ENCODE measurements at regions not wholly inside any gene's neighbourhood (a gene's known extent, or its start where the extent isn't known, plus 50 kb on each side); places are given as distances from the start of the nearest gene placed in this dataset.

DNA sequence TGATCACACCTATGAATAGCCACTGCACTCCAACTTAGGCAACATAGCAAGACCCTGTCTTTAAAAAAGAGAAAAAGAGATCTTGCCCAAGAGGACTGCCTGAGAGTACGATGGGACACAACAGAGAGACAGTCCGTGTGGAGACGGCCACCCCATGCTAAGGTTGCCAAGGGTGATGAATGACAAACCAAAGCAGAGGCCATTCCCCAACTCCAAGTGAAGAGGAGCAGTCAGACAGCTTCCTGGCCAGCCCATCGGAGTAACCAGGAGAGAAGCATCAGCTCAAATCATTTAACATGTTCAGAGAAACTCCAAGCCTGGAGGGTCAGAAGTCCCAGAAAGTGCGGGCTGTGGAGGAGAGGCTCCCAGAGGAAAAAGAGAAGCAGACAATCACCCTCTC is 63.9 kb upstream of the SUB1 start:
- TF ChIP-seq, protein P1, sequence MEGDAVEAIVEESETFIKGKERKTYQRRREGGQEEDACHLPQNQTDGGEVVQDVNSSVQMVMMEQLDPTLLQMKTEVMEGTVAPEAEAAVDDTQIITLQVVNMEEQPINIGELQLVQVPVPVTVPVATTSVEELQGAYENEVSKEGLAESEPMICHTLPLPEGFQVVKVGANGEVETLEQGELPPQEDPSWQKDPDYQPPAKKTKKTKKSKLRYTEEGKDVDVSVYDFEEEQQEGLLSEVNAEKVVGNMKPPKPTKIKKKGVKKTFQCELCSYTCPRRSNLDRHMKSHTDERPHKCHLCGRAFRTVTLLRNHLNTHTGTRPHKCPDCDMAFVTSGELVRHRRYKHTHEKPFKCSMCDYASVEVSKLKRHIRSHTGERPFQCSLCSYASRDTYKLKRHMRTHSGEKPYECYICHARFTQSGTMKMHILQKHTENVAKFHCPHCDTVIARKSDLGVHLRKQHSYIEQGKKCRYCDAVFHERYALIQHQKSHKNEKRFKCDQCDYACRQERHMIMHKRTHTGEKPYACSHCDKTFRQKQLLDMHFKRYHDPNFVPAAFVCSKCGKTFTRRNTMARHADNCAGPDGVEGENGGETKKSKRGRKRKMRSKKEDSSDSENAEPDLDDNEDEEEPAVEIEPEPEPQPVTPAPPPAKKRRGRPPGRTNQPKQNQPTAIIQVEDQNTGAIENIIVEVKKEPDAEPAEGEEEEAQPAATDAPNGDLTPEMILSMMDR (IDR thresholded peaks at IDR 0.05) = no peak
- Histone ChIP-seq H3K4me3 (no peak overlapping the region), H3K36me3 (no peaks in the 10 kb centered on the region), H3K4me1 (no peaks in the 10 kb centered on the region), H3K9me3 (no peaks in the 10 kb centered on the region), H3K27ac (no peak overlapping the region), H3K27me3 (no peaks in the 10 kb centered on the region)
- no peak for DNase-seq (ENCODE audit: low spot score in 2 of 2)
- intact Hi-C loops (cut with DNase I) = no loop called here

DNA sequence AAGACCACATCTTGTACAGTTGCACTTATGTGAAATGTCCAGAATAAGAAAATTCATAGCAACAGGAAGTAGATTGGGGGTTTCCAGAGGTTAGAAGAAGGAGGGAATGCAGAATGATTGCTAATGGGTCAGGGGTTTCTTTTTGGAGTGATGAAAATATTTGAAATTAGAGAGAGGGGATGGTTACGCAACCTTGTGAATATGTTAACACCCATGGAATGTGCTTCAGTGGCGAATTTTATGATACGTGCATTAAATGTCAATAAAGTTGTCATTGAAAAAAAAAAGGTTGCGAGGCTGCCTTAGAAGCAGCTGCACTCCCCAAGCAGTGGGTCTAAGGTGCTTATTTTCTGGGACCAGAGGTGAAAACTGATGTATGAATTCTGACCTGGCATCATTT is 64.4 kb upstream of the SUB1 start:
- intact Hi-C loops (cut with DNase I) = no loop called here
- H3K36me3 ChIP-seq = no peaks in the 10 kb centered on the region
- no peaks in the 10 kb centered on the region for H3K4me1 ChIP-seq
- TF ChIP-seq, protein P1 (IDR thresholded peaks at IDR 0.05) = no peak
- no peaks in the 10 kb centered on the region for H3K9me3 ChIP-seq
- H3K27ac ChIP-seq = no peak overlapping the region
- no peak overlapping the region for H3K4me3 ChIP-seq
- no peaks in the 10 kb centered on the region for H3K27me3 ChIP-seq
- no peak for DNase-seq (ENCODE audit: low spot score in 2 of 2)

DNA sequence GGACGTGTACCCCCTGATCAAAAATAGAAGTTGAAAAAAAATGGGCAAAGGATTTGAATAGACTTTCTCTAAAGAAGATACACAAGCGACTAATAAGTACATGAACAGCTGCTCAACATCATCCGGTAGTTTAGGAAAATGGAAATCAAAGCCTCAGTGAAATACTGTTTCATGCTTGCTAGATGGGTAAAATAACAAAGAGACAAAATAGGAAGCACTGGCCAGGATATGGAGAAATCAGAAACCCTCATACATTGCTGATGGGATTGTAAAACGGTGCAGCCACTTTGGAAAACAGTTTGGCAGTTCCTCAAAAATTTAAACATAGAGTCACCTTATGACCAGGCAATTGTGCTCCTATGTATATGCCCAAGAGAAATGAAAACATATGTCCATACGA is 65.0 kb upstream of the SUB1 start:
- TF ChIP-seq, protein P1 (IDR thresholded peaks at IDR 0.05) = no peak

DNA sequence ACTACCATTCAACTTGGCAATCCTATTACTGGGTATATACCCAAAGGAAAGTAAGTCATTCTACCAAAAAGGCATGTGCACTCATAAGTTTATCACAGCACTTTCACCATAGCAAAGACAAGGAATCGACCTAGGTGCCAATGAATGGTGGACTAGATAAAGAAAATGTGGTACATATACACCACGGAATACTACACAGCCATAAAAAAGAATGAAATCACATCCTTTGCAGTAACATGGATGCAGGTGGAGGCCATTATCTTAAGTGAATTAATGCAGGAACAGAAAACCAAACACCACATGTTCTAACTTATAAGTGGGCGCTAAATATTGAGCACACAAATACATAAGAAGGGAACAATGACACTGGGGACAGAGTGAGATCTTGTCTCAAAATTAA is 65.8 kb upstream of the SUB1 start:
- H3K9me3 ChIP-seq = no peaks in the 10 kb centered on the region
- H3K36me3 ChIP-seq = no peaks in the 10 kb centered on the region
- TF ChIP-seq, protein P1 (IDR thresholded peaks at IDR 0.05) = no peak
- intact Hi-C loops (cut with DNase I) = no loop called here
- no peak for DNase-seq (ENCODE audit: low spot score in 2 of 2)
- no peaks in the 10 kb centered on the region for H3K27me3 ChIP-seq
- H3K27ac ChIP-seq = no peak overlapping the region
- H3K4me3 ChIP-seq = no peak overlapping the region
- H3K4me1 ChIP-seq = no peaks in the 10 kb centered on the region

More for the DNA sequence above, 65.0 kb upstream of the SUB1 start:
- Histone ChIP-seq H3K4me1 (no peaks in the 10 kb centered on the region), H3K27me3 (no peaks in the 10 kb centered on the region), H3K9me3 (no peaks in the 10 kb centered on the region), H3K27ac (no peak overlapping the region), H3K36me3 (no peaks in the 10 kb centered on the region), H3K4me3 (no peak overlapping the region)
- intact Hi-C loops (cut with DNase I) = no loop called here
- DNase-seq (ENCODE audit: low spot score in 2 of 2) = no peak

DNA sequence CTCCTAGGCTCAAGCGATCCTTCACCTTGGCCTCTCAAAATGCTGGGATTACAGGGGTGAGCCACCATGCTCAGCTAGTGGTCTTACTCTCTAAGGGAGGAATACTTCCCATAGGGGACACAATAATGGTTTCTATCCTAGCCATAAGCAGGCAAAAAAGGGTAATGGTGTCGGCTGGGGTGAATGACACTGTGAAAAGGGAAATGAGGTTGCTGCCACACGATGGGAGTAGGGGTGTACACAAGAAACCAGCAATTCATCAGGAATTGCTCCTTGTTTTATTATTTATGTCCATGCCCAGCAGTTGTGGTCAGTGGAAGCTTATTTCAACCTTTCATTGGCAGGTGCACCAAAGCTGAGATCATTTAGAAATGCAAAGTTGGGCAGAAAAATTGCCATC is 70.3 kb upstream of the ZFR start:
- Histone ChIP-seq H3K9me3 (no peaks in the 10 kb centered on the region), H3K4me3 (no peak overlapping the region), H3K27me3 (no peaks in the 10 kb centered on the region), H3K4me1 (no peaks in the 10 kb centered on the region), H3K27ac (no peak overlapping the region), H3K36me3 (no peaks in the 10 kb centered on the region)
- intact Hi-C loops (cut with DNase I) = no loop called here
- TF ChIP-seq, protein P1 (IDR thresholded peaks at IDR 0.05) = no peak
- DNase-seq (ENCODE audit: low spot score in 2 of 2) = no peak

DNA sequence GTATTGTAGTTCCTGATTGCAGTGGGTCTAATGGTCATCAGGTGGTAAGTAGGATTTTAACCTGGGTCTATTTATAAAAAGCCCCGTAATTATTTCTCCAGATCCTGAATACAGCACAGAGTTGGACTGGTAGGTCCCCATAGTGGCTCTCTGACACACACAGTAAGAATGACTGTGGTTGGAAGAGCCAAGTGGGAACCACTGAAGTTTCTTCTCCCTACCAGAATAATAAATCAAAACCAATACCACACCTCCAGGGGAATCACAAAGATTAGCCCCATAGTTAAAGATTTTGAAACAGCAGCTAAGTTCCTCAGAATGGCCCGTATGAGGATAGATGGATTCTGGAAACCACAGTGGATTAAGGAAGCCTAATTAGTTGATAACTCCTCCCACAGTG is 68.4 kb upstream of the ZFR start:
- TF ChIP-seq, protein P1 (IDR thresholded peaks at IDR 0.05) = no peak
- intact Hi-C loops (cut with DNase I) = no loop called here
- H3K9me3 ChIP-seq = no peaks in the 10 kb centered on the region
- no peaks in the 10 kb centered on the region for H3K4me1 ChIP-seq
- no peak overlapping the region for H3K27ac ChIP-seq
- no peaks in the 10 kb centered on the region for H3K27me3 ChIP-seq
- DNase-seq (ENCODE audit: low spot score in 2 of 2) = no peak
- H3K36me3 ChIP-seq = no peaks in the 10 kb centered on the region
- H3K4me3 ChIP-seq = no peak overlapping the region
